ELF-1 (cell line): ENCODE measurements at regions not wholly inside any gene's neighbourhood (a gene's known extent, or its start where the extent isn't known, plus 50 kb on each side); places are given as distances from the start of the nearest gene placed in this dataset.
A peak's percentile ranks its signal among the peaks of the same experiment; 100 is the strongest.
"Not testable (repeated sequence)": the region's sequence is repeated elsewhere in the genome, so short reads cannot be mapped to it uniquely, and the experiment has no call there.

Experiments used
- DNase-seq: peaks from one replicate; pipeline ENCODE4 v3.0.0-alpha.2; 2016; ENCODE audit warnings: low read depth, low spot score

DNA sequence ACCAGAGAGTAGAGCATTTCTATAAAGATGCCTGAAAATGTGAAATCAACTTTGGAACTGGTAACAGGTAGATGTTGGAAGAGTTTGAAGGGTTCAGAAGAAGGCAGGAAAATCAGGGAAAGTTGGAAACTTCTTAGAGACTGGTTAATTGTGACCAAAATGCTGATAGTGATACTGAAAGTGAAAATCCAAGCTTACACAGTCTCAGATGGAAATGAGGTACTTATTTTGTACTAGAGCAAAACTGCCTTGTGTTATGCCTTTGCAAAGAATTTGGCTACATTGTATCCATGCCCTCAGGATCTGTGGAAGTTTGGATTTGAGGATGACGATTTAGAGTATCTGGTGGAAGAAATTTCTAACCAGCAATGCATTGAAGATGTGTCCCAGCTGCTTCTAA is 430.6 kb upstream of the KCND2 start:
- DNase-seq: no peak

- peak; percentile 26 for DNase-seq
These were observed 430.2 kb upstream of the KCND2 start for GRCh38 chr7:119842786-119843185.

DNA sequence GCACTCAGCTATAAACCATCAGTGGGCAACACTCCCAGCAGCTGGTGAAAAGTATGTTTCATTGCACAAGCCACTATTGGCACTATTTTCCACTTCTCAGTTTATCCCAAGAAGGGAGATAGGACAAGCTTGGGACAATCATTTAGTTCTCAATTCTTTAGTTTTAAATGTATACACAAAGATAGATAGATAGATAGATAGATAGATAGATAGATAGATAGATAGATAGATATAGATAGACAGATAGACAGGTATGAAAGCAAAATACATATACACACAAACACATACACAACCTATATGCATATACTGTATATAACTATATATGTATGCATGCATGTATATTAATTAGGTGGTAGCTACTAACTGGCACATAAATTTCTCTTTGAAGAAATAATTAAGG is 411.6 kb upstream of the KCND2 start:
- DNase-seq: no peak

- DNase-seq: no peak
These were observed 404.6 kb upstream of the KCND2 start for GRCh38 chr7:119868387-119868786.

DNA sequence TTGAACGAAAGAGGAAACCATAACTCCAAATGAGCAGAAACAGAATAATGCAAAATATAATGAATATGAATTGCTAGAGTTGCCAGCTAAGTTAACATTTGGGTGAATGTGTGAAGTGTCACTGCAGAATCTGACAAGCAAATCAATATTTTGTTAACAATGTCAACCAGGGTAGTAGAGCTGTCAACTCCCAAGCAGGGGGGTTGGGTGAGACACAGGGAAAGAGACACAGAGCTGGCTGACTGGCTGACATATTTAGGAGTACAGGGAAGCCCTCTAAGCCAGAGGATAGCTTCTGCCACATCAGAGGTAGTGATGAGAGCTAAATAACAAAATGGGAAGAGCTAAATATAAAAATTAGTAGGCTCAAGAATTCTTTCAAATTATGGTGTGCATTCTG is 393.1 kb upstream of the KCND2 start:
- DNase-seq: no peak

DNA sequence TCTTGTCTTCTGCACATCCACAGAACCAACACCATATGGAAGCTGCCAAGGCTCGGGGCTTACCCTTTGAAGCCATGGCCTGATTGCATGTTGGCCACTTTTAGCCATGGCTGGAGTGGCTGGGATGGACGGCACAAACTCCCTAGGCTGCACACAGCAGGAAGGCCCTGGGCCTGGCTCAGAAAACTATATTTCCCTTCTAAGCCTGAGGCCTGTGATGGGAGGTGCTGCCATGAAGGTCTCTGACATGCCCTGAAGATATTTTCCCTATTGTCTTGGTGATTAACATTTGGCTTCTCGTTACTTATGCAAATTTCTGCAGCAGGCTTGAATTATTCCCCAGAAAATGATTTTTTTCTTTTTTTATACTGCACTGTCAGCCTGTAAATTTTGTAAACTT is 387.0 kb upstream of the KCND2 start:
- DNase-seq: peak; percentile 10

DNA sequence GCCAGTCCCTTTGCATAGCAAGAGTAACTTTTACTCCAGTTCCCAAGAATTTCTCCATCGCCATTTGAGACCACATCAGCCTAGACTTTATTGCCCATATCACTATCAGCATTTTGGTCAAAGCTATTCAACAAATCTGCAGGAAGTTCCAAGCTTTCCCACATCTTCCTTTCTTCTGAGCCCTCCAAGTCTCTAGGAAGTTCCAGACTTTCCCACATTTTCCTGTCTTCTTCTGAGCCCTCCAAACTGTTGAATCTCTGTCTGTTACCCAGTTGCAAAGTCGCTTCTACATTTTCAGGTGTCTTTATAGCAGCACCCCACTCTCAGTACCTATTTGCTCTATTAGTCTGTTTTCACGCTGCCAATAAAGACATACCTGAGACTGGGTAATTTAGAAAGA is 386.4 kb upstream of the KCND2 start:
- not testable (repeated sequence) for DNase-seq

- no peak for DNase-seq
These were observed 384.7 kb upstream of the KCND2 start for GRCh38 chr7:119888251-119888650.

- no peak for DNase-seq
These were observed 382.3 kb upstream of the KCND2 start for GRCh38 chr7:119890631-119891030.

DNA sequence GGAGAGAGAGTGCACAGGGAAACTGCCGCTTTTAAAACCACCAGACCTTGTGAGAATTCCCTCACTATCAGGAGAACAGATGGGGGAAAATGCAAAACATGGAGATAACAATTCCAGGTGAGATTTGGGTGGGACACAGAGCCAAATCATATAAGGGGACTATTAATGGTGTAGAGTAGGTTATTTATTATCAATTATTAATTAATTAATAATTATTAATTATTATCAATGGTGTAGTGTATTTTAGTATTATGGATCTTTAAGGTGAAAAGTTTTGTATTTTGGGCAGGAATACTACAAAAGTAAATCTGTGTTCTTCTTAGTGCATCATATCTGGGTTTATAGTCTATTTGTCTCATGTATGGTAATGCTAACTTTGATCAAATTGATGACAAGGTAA is 377.7 kb upstream of the KCND2 start:
- no peak for DNase-seq

GRCh38 chr7:119896386-119896785 is 376.6 kb upstream of the KCND2 start:
- DNase-seq: no peak

DNA sequence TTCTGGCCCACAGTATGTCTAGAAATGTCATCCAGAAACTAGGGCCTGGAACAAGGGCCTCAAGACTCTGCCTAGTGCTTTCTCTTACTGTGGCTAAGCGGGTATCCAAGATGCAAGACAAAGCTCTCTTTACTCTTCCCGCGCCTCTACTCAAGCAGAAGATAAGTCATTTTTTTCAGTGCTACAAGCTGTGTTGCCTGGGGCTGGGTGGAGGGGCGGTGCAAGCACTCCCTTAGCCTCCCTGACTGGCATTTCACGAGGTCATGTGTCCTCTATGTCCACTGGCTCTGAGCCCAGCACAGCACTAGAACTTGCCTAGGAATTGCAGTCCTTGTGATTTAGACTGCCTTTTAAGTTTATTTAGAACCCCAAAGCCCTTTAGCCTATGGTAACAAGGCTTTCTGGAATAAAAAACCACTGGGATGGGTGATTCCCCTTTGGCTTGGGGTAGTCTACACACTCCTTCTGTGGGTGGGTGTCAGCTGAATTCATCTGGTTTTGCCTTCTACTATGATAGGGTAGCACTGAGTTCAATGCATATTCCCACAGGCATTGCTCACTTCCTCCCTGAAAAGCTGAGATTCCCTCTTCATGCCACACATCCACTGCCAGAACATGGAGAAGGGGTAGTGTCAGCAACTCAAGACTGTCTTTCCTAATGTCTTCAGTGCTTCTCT is 371.8 kb upstream of the KCND2 start:
- peak; percentile 62 for DNase-seq

GRCh38 chr7:119903085-119903484 is 369.9 kb upstream of the KCND2 start:
- DNase-seq: no peak

DNA sequence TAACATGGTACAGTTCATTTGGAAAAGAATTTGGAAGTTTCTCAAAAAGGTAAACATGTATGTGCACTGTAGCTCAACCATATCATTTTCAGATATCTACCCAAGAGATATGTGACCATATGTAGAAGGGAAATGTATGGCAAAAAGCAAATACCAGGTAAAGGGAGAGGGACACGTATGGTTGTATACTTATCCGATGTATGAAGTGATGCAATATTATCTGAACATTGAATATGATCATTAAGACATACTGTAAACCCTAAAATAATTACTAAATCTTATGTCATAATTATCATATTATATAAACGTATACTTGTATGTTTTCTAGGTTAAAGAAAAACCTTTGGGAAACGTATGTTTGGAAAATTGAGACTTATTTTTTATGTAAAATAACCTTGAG is 367.5 kb upstream of the KCND2 start:
- DNase-seq: no peak

GRCh38 chr7:119908948-119909347 is 364.0 kb upstream of the KCND2 start:
- DNase-seq: no peak

- not testable (repeated sequence) for DNase-seq
These were observed 358.9 kb upstream of the KCND2 start for GRCh38 chr7:119914119-119914518.

DNA sequence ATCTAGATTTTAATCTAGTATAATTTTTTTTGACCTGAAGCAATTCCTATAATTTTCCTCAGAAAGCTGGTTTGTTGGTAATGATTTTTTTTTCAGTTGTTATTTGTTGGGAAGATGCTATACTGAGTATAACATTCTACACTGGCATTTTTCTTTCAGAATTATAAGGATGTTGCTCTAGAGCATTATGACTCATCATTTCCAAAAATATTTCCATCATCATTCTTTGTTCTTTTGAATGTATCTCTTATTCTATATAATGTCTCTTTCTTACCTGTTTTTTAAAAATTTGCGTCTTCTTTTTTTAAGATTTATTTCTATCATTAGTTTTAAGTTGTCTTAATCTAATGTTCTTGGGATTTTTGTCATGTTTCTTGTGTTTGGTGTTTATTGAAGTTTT is 356.5 kb upstream of the KCND2 start:
- no peak for DNase-seq

DNA sequence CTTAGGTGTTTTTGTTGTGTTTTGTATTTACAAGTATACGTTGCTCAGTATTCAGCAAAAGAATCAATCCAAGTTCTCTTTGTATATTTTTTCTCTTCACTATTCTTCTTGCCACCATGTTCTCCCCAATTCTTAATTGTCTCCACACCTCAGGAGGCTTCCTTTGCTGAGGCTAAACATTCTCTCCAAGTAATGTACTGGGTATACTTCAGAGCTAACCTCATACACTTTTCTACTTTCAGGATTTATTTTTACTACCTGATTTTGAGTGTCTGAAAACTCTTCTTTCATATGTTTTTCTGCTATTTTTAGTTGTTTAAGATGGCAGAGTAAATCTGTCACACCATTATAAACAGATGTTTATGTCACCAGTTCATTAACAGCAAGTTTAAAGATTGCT is 354.8 kb upstream of the KCND2 start:
- no peak for DNase-seq

DNA sequence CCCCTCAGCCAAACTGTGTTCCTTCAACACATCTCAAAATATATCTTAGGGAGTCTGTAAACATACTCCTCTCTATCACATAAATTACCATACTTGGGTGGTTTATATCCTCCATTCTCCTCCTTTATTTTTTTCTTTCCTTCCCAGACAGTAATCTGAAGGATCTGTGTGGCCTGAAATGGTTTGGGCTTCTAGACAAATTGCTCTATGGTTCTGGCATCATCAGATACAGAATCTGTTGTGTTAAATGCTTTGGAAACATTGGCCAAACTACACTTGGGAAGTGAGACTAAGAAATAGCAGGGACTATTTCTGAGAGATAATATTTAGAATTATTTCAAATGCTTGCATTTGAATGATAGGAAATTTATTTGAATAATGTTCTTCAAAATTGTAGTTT is 353.0 kb upstream of the KCND2 start:
- DNase-seq: no peak

DNA sequence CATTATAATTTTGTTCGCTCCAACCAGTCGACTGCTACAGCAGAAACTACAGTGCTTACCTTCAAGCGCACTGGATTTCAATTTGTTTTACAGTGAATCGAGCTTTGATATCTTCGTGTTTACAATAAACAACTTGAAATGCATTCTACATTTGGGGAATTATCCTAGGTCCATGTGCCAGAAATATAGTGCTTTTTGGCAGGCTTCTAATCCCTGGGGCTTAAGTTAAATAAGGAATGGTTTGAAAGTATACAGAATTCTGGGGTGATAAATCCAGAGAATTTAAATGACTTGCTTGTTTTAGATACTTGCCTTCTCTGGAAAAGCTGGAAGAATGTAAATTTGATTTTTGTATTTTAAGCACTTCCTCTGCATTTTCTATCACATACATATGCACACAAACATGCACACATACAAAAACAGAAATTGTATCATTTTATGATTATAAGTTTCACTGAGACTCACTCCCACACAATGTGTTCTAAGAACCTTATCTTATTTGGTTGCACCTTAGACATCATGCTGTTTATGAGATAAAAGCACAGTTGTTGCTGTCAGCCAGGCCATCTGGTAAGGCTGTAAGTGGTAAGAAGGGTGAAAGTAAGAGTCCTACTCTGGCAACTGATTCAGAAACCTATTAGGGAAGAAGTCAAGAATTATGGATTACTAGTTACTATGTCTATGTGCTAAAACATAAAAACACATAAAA is 347.2 kb upstream of the KCND2 start:
- no peak for DNase-seq

GRCh38 chr7:119929891-119930290 is 343.1 kb upstream of the KCND2 start:
- no peak for DNase-seq

GRCh38 chr7:119931230-119931824 is 341.6 kb upstream of the KCND2 start:
- no peak for DNase-seq

- DNase-seq: no peak
These were observed 337.5 kb upstream of the KCND2 start for GRCh38 chr7:119935418-119936025.
